ENCODE measurements at regions not wholly inside any gene's neighbourhood (a gene's known extent, or its start where the extent isn't known, plus 50 kb on each side); places are given as distances from the start of the nearest gene placed in this dataset.

DNA sequence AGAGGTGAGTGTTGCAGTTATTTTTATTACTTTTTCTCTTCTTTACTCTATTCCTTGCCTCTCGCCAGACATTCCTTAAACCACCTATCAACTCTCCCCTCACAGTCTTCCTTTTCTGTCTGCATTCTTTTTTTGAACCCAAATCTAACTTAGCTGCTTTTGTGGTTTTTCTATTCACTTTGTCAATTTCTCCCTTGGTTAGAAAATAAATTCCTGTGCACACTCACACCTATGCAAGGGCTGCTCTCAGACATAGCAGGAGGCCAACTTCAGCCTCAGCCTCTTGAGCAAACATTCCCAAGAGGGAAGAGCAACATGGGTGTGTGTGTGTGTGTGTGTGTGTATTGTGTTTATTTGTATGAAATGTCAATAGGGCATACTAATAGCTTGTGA lies 808.6 kb downstream of the RNF144A start:
- no peak overlapping the region for H2BK12ac ChIP-seq (ENCODE audit: low read length)
- H4K12ac ChIP-seq (ENCODE audit: low read depth, low read length) = no peak overlapping the region
- no peaks in the 10 kb centered on the region for H3K36me3 ChIP-seq (ENCODE audit: control insufficient read depth in 1 of 2, insufficient read depth in 2 of 2, low read length in 2 of 2)
- H3K79me2 ChIP-seq (ENCODE audit: control insufficient read depth, insufficient read depth, low read length, poor library complexity) = no peaks in the 10 kb centered on the region
- no peaks in the 10 kb centered on the region for H3K79me1 ChIP-seq (ENCODE audit: low read length)
- no peak for DNase-seq
- no peak overlapping the region for H3K4me3 ChIP-seq (ENCODE audit: low read depth, low read length)
- H3K9ac ChIP-seq (ENCODE audit: low read length) = no peak overlapping the region
- no peak overlapping the region for H4K8ac ChIP-seq (ENCODE audit: low read depth, low read length)
- H4K91ac ChIP-seq (ENCODE audit: low read depth, low read length) = no peak overlapping the region
- no CpG with 5 or more reads among the region's 1 CpG for WGBS (ENCODE audit: extremely low coverage, insufficient coverage, insufficient read length)
- H3K4ac ChIP-seq (ENCODE audit: low read depth, low read length) = no peak overlapping the region
- no peak overlapping the region for H3K23ac ChIP-seq (ENCODE audit: low read length)
- H2AK5ac ChIP-seq (ENCODE audit: low read length) = no peak overlapping the region
- H3K4me1 ChIP-seq (ENCODE audit: control insufficient read depth in 1 of 2, insufficient read depth in 2 of 2, low read length in 2 of 2) = no peaks in the 10 kb centered on the region
- no peak overlapping the region for H2BK5ac ChIP-seq (ENCODE audit: low read depth, low read length, poor library complexity)
- no peak overlapping the region for H3K27ac ChIP-seq (ENCODE audit: low read depth, low read length)
- H3K4me2 ChIP-seq (ENCODE audit: low read length) = no peak overlapping the region
- no peak overlapping the region for H3K18ac ChIP-seq (ENCODE audit: low read length)
- H3K9me3 ChIP-seq (ENCODE audit: insufficient read depth, low read depth, low read length) = no peaks in the 10 kb centered on the region
- no peak overlapping the region for H3K14ac ChIP-seq (ENCODE audit: low read length)
- no peak overlapping the region for H2AFZ ChIP-seq (ENCODE audit: insufficient read depth, low read length, poor library complexity)
- H2BK120ac ChIP-seq (ENCODE audit: insufficient read depth, low read length, poor library complexity) = no peak overlapping the region
- no peaks in the 10 kb centered on the region for H3K27me3 ChIP-seq (ENCODE audit: insufficient read depth, low read length)

DNA sequence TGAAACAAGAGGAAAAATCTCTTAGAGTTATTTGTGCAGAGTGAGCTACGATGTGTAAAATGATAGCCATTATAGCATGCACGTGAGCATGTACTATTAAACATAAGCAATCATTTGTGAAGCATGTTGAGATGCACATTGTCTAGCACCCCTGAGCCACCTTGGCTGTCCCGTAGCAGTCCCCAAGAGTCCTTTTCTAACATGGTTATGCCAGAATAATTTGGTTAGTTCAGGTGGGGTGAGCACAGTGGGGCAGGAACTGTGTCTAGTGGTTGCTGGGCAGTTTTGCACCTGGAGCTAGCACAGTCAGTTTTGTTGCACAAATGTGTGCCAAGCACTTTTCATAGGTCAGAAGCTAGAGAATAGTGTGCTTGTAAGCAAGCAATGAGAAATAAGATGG lies 809.8 kb downstream of the RNF144A start:
- Histone ChIP-seq H2AFZ (ENCODE audit: insufficient read depth, low read length, poor library complexity) (no peak overlapping the region), H3K27me3 (ENCODE audit: insufficient read depth, low read length) (no peaks in the 10 kb centered on the region), H3K18ac (ENCODE audit: low read length) (no peak overlapping the region), H3K23ac (ENCODE audit: low read length) (no peak overlapping the region), H3K36me3 (ENCODE audit: control insufficient read depth in 1 of 2, insufficient read depth in 2 of 2, low read length in 2 of 2) (no peaks in the 10 kb centered on the region), H3K14ac (ENCODE audit: low read length) (no peak overlapping the region), H3K4me3 (ENCODE audit: low read depth, low read length) (no peak overlapping the region), H3K27ac (ENCODE audit: low read depth, low read length) (no peak overlapping the region), H3K4me2 (ENCODE audit: low read length) (no peak overlapping the region), H2AK5ac (ENCODE audit: low read length) (no peak overlapping the region), H4K91ac (ENCODE audit: low read depth, low read length) (no peak overlapping the region), H3K9me3 (ENCODE audit: insufficient read depth, low read depth, low read length) (no peaks in the 10 kb centered on the region), H4K8ac (ENCODE audit: low read depth, low read length) (no peak overlapping the region), H2BK120ac (ENCODE audit: insufficient read depth, low read length, poor library complexity) (no peak overlapping the region), H2BK12ac (ENCODE audit: low read length) (no peak overlapping the region), H3K4me1 (ENCODE audit: control insufficient read depth in 1 of 2, insufficient read depth in 2 of 2, low read length in 2 of 2) (no peaks in the 10 kb centered on the region), H2BK5ac (ENCODE audit: low read depth, low read length, poor library complexity) (no peak overlapping the region), H3K4ac (ENCODE audit: low read depth, low read length) (no peak overlapping the region), H4K12ac (ENCODE audit: low read depth, low read length) (no peak overlapping the region), H3K79me1 (ENCODE audit: low read length) (no peaks in the 10 kb centered on the region), H3K9ac (ENCODE audit: low read length) (no peak overlapping the region), H3K79me2 (ENCODE audit: control insufficient read depth, insufficient read depth, low read length, poor library complexity) (no peaks in the 10 kb centered on the region)
- no peak for DNase-seq
- no CpG with 5 or more reads among the region's 3 CpGs for WGBS (ENCODE audit: extremely low coverage, insufficient coverage, insufficient read length)

DNA sequence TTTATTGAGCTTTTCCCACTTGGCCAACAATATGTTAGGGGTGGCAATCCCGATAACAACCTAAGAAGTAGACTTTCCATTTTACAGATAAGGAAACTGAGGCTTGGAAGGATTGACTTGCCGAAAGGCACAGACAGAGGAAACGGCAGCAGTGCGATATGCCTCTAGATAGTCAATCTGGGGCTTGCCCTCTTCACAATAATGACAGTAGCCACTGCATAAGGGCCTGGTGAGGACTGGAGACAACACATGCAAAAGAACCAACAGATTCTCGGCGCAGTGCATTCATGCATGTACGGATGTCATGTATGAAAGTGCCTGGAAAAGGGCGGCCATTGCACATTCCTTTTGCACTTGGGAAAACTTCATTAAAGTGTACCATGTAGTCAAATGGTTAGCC lies 811.2 kb downstream of the RNF144A start:
- whole genome bisulfite sequencing (ENCODE audit: extremely low coverage, insufficient coverage, insufficient read length) = no CpG with 5 or more reads among the region's 8 CpGs
- no peak overlapping the region for H4K8ac ChIP-seq (ENCODE audit: low read depth, low read length)
- no peak overlapping the region for H4K12ac ChIP-seq (ENCODE audit: low read depth, low read length)
- H3K36me3 ChIP-seq (ENCODE audit: control insufficient read depth in 1 of 2, insufficient read depth in 2 of 2, low read length in 2 of 2) = no peaks in the 10 kb centered on the region
- H2AFZ ChIP-seq (ENCODE audit: insufficient read depth, low read length, poor library complexity) = no peak overlapping the region
- no peaks in the 10 kb centered on the region for H3K4me1 ChIP-seq (ENCODE audit: control insufficient read depth in 1 of 2, insufficient read depth in 2 of 2, low read length in 2 of 2)
- H2BK120ac ChIP-seq (ENCODE audit: insufficient read depth, low read length, poor library complexity) = no peak overlapping the region
- H4K91ac ChIP-seq (ENCODE audit: low read depth, low read length) = no peak overlapping the region
- no peaks in the 10 kb centered on the region for H3K79me2 ChIP-seq (ENCODE audit: control insufficient read depth, insufficient read depth, low read length, poor library complexity)
- no peak overlapping the region for H2BK5ac ChIP-seq (ENCODE audit: low read depth, low read length, poor library complexity)
- H3K4ac ChIP-seq (ENCODE audit: low read depth, low read length) = no peak overlapping the region
- H3K23ac ChIP-seq (ENCODE audit: low read length) = no peak overlapping the region
- no peaks in the 10 kb centered on the region for H3K9me3 ChIP-seq (ENCODE audit: insufficient read depth, low read depth, low read length)
- H3K79me1 ChIP-seq (ENCODE audit: low read length) = no peaks in the 10 kb centered on the region
- no peak overlapping the region for H3K27ac ChIP-seq (ENCODE audit: low read depth, low read length)
- H2BK12ac ChIP-seq (ENCODE audit: low read length) = no peak overlapping the region
- H3K9ac ChIP-seq (ENCODE audit: low read length) = no peak overlapping the region
- no peak overlapping the region for H3K18ac ChIP-seq (ENCODE audit: low read length)
- H3K14ac ChIP-seq (ENCODE audit: low read length) = no peak overlapping the region
- H2AK5ac ChIP-seq (ENCODE audit: low read length) = no peak overlapping the region
- no peak for DNase-seq
- no peak overlapping the region for H3K4me3 ChIP-seq (ENCODE audit: low read depth, low read length)
- no peak overlapping the region for H3K4me2 ChIP-seq (ENCODE audit: low read length)
- no peaks in the 10 kb centered on the region for H3K27me3 ChIP-seq (ENCODE audit: insufficient read depth, low read length)

DNA sequence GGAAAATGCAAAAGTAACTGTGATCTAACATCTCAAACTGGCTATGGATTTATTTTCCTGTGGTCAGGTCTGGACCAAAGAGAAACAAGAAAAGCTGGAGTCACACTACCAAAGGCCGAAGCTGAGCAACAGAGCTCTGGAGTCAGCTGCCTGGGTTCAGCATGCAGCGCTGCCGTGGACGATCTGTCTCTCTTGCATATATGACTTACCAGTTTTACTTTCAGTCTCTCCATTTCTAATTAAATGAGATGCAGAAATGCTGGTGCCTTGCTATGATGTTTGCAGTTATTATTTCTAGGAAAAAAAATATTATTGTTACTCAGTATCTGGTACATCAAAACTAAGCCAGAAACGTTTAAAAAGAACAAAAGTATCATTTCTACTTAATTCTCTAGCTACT lies 813.2 kb downstream of the RNF144A start:
- Histone ChIP-seq H4K91ac (ENCODE audit: low read depth, low read length) (no peak overlapping the region), H3K4ac (ENCODE audit: low read depth, low read length) (no peak overlapping the region), H3K23ac (ENCODE audit: low read length) (no peak overlapping the region), H3K4me1 (ENCODE audit: control insufficient read depth in 1 of 2, insufficient read depth in 2 of 2, low read length in 2 of 2) (no peaks in the 10 kb centered on the region), H3K4me2 (ENCODE audit: low read length) (no peak overlapping the region), H3K9me3 (ENCODE audit: insufficient read depth, low read depth, low read length) (no peaks in the 10 kb centered on the region), H3K18ac (ENCODE audit: low read length) (no peak overlapping the region), H2BK120ac (ENCODE audit: insufficient read depth, low read length, poor library complexity) (no peak overlapping the region), H2BK5ac (ENCODE audit: low read depth, low read length, poor library complexity) (no peak overlapping the region), H3K79me1 (ENCODE audit: low read length) (no peaks in the 10 kb centered on the region), H2AK5ac (ENCODE audit: low read length) (no peak overlapping the region), H3K4me3 (ENCODE audit: low read depth, low read length) (no peak overlapping the region), H3K9ac (ENCODE audit: low read length) (no peak overlapping the region), H3K79me2 (ENCODE audit: control insufficient read depth, insufficient read depth, low read length, poor library complexity) (no peaks in the 10 kb centered on the region), H3K27ac (ENCODE audit: low read depth, low read length) (no peak overlapping the region), H2BK12ac (ENCODE audit: low read length) (no peak overlapping the region), H2AFZ (ENCODE audit: insufficient read depth, low read length, poor library complexity) (no peak overlapping the region), H3K14ac (ENCODE audit: low read length) (no peak overlapping the region), H4K12ac (ENCODE audit: low read depth, low read length) (no peak overlapping the region), H3K27me3 (ENCODE audit: insufficient read depth, low read length) (no peaks in the 10 kb centered on the region), H3K36me3 (ENCODE audit: control insufficient read depth in 1 of 2, insufficient read depth in 2 of 2, low read length in 2 of 2) (no peaks in the 10 kb centered on the region), H4K8ac (ENCODE audit: low read depth, low read length) (no peak overlapping the region)
- WGBS (ENCODE audit: extremely low coverage, insufficient coverage, insufficient read length) = no CpG with 5 or more reads among the region's 5 CpGs
- DNase-seq = no peak

Measured in trophoblast cell (in vitro differentiated cells and primary cell).